Endothelial cell of umbilical vein (primary cell): ENCODE measurements at regions not wholly inside any gene's neighbourhood (a gene's known extent, or its start where the extent isn't known, plus 50 kb on each side); places are given as distances from the start of the nearest gene placed in this dataset.

ENCODE experiments used
- BruUV-seq: library from RNA; stranded (reverse); fragments of 400-500 nt; replicated peaks from 2 replicates; lab custom pipeline; 2021; lab: Mats Ljungman, UMichigan
- CTCF ChIA-PET: fragments of 300-600, 350-600 bp; sonication (Branson Sonifier 250); formaldehyde crosslinking; loops from one replicate; lab custom pipeline; 2021; ENCODE audit warnings: antibody characterized with exemption, inconsistent platforms; lab: Charles Lee
- POLR2A ChIA-PET: fragments of 300-600, 350-600 bp; sonication (Branson Sonifier 250); formaldehyde crosslinking; loops from one replicate; lab custom pipeline; 2021; ENCODE audit warnings: antibody characterized with exemption, inconsistent platforms; lab: Charles Lee
- DNase-seq: peaks from one replicate; pipeline ENCODE4 v3.0.0-alpha.2; 2011; ENCODE audit warnings: low read depth, low spot score
- FAIRE-seq: peaks from 2 replicates; lab custom pipeline; 2011; peaks lifted over from hg19 to GRCh38; lab: Jason Lieb, UNC
- H2AFZ ChIP-seq: 2 replicates; pipeline ENCODE4 v1.6.0; 2012; ENCODE audit warnings: low read depth, low read length, control low read depth, inconsistent platforms
- H3K27ac ChIP-seq: 2 replicates; pipeline ENCODE4 v1.5.1; 2011; ENCODE audit warnings: low read depth, mild to moderate bottlenecking, control low read depth, low read length, moderate library complexity; ENCODE audit not compliant: insufficient read depth
- H3K27me3 ChIP-seq, 2 experiments: 2 replicates each; pipeline versions ENCODE4 v1.6.0 to v1.6.1; 2011; ENCODE audit warnings: low read length in 2 of 2, mixed read lengths in 1 of 2; ENCODE audit not compliant: control insufficient read depth in 2 of 2, insufficient read depth in 2 of 2
- H3K36me3 ChIP-seq, 2 experiments: 2 replicates in 1 of 2; 3 replicates in 1 of 2; pipeline ENCODE4 v1.5.1; 2011; ENCODE audit warnings: low read length in 2 of 2, mild to moderate bottlenecking in 1 of 2, moderate library complexity in 1 of 2; ENCODE audit not compliant: control insufficient read depth in 2 of 2, insufficient read depth in 2 of 2; ENCODE audit errors: extremely low read depth in 1 of 2
- H3K4me1 ChIP-seq: 3 replicates; pipeline ENCODE4 v1.5.1; 2011; ENCODE audit warnings: mild to moderate bottlenecking, low read length; ENCODE audit not compliant: control insufficient read depth, insufficient read depth; ENCODE audit errors: extremely low read depth
- H3K4me2 ChIP-seq: 2 replicates; pipeline ENCODE4 v1.6.1; 2011; ENCODE audit warnings: low read length, control low read depth, mixed read lengths; ENCODE audit not compliant: insufficient read depth
- H3K4me3 ChIP-seq, 3 experiments: fragments of 200-600 bp in 1 of 3; sonication (generic), shearing (Covaris generic) in 1 of 3; replicated peaks in 1 of 3; 2 replicates each; pipeline ENCODE4 v1.5.1; 2011 to 2016; ENCODE audit warnings: control low read depth in 3 of 3, low read length in 3 of 3, mild to moderate bottlenecking in 2 of 3, inconsistent platforms in 1 of 3, low read depth in 1 of 3, moderate library complexity in 1 of 3; ENCODE audit not compliant: insufficient read depth in 1 of 3
- H3K79me2 ChIP-seq: 2 replicates; pipeline ENCODE4 v1.6.0; 2012; ENCODE audit warnings: low read length, inconsistent platforms; ENCODE audit not compliant: control insufficient read depth, insufficient read depth
- H3K9ac ChIP-seq: replicated peaks from 2 replicates; pipeline ENCODE3; 2011; ENCODE audit warnings: low read length, control low read depth; ENCODE audit not compliant: insufficient read depth; ENCODE audit errors: extremely low read depth
- H3K9me1 ChIP-seq: replicated peaks from 3 replicates; pipeline ENCODE4 v1.6.0; 2011; ENCODE audit warnings: mild to moderate bottlenecking, low read length; ENCODE audit not compliant: control insufficient read depth, insufficient read depth; ENCODE audit errors: extremely low read depth
- H3K9me3 ChIP-seq: replicated peaks from 2 replicates; pipeline ENCODE4 v1.5.1; 2012; ENCODE audit warnings: low read length, inconsistent platforms; ENCODE audit not compliant: control insufficient read depth, insufficient read depth
- H4K20me1 ChIP-seq: replicated peaks from 2 replicates; pipeline ENCODE3; 2011; ENCODE audit warnings: mild to moderate bottlenecking, low read length; ENCODE audit not compliant: control insufficient read depth, insufficient read depth; ENCODE audit errors: extremely low read depth
- EZH2 ChIP-seq: IDR thresholded peaks from 2 replicates; pipeline ENCODE4 v1.6.1; 2012; ENCODE audit warnings: borderline replicate concordance, low read depth, mild to moderate bottlenecking, moderate library complexity, low read length, inconsistent platforms; ENCODE audit not compliant: severe bottlenecking
- FOS ChIP-seq: IDR thresholded peaks from 2 replicates; pipeline ENCODE4 v1.6.1; 2011; ENCODE audit warnings: mild to moderate bottlenecking, low read length, moderate library complexity, borderline replicate concordance; ENCODE audit not compliant: insufficient read depth
- GATA2 ChIP-seq: IDR thresholded peaks from 2 replicates; pipeline ENCODE4 v1.7.0; 2011; ENCODE audit warnings: low read depth, mild to moderate bottlenecking, moderate library complexity, mixed read lengths, low read length; ENCODE audit not compliant: insufficient read length, insufficient read depth
- JUN ChIP-seq: IDR thresholded peaks from 2 replicates; pipeline ENCODE4 v1.6.1; 2011; ENCODE audit warnings: borderline replicate concordance, low read depth; ENCODE audit not compliant: insufficient read length, insufficient read depth
- POLR2A ChIP-seq: IDR thresholded peaks from 2 replicates; pipeline ENCODE4 v1.6.1; 2012; ENCODE audit warnings: low read depth, mild to moderate bottlenecking, control low read depth, low read length
- dilution Hi-C: fragments of 300-500 bp; cut with MboI; formaldehyde crosslinking; loops from one replicate; pipeline ENCODE4 v1.15.0; 2019; ENCODE audit warnings: low sequenced_read_pairs; ENCODE audit not compliant: extremely low pct_ligation_motif_present
- intact Hi-C: fragments of 100-400 bp; cut with micrococcal nuclease; formaldehyde crosslinking; loops from one replicate; pipeline ENCODE4 v1.10.0; 2022
- TF ChIP-seq, protein P1 (sequence below): IDR thresholded peaks from 2 replicates; pipeline ENCODE4 v1.6.1; 2011; ENCODE audit not compliant: insufficient read depth, insufficient read length
- TF ChIP-seq, protein P2 (sequence below), 2 donors: IDR thresholded peaks; 1 replicate in 1 of 2; 2 replicates in 1 of 2; pipeline ENCODE4 v1.5.1; 2011; ENCODE audit warnings: low read length in 2 of 2, mild to moderate bottlenecking in 2 of 2, moderate library complexity in 2 of 2, control low read depth in 1 of 2, inconsistent platforms in 1 of 2, low read depth in 1 of 2; ENCODE audit not compliant: insufficient read depth in 1 of 2; ENCODE audit errors: extremely low read depth in 1 of 2

DNA sequence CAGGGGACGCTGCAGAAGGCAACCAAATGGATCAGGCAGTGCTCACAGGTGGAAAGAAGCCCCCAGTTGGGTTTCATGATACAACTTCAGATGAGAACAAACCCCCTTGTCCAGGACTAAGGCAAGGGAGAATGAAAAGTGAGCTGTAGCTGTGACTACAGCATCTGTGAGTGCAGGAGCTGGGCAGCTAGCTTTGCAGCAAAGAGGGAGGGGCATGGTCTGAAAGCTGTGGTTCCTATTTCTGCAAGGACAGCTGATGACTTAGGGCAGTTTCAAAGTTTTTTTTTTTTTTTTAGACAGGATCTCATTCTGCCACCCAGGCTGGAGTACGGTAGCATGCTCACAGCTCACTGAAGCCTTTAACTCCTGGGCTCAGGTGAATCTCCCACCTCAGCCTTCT is 1317.4 kb upstream of the DIAPH2 start:
- no peak overlapping the region for H3K27ac ChIP-seq

DNA sequence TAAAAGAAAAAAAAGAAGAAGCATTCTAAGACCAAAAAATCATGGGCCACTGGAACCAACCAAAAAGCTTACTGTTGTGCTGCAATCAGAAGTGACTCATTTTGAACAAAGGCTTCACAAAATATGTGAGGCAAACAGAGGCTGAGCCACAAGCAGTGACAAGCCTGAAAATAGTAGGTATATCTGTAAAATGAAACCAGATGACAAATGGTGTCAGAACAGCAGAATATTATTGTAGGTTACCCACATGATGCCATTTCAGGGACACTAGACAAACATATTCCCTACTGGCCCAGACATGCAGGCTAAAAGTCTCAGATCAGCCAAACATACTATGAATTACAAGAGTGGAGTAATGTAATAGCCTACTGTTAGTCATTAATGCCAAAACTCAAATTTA is 1301.8 kb upstream of the DIAPH2 start:
- ChIA-PET POLR2A (no interaction called here), CTCF (no interaction called here)
- Histone ChIP-seq H3K4me3 (no peak overlapping the region), H3K27me3 (no peaks in the 10 kb centered on the region), H3K36me3 (no peaks in the 10 kb centered on the region), H2AFZ (no peak overlapping the region), H3K4me2 (no peak overlapping the region), H3K9me1 (no peaks in the 10 kb centered on the region), H4K20me1 (no peaks in the 10 kb centered on the region), H3K9ac (no peak overlapping the region), H3K4me1 (no peaks in the 10 kb centered on the region), H3K27ac (no peak overlapping the region), H3K9me3 (no peaks in the 10 kb centered on the region), H3K79me2 (no peaks in the 10 kb centered on the region)
- no TSS peak for BruUV-seq
- dilution Hi-C loops (no loop called here), intact Hi-C loops (no loop called here)
- FAIRE-seq (peak; percentile 31), DNase-seq (no peak)
- TF ChIP-seq FOS, result no peak
- TF ChIP-seq, protein P1, sequence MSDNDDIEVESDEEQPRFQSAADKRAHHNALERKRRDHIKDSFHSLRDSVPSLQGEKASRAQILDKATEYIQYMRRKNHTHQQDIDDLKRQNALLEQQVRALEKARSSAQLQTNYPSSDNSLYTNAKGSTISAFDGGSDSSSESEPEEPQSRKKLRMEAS, result no peak
- no peak for TF ChIP-seq EZH2
- TF ChIP-seq GATA2, result no peak
- TF ChIP-seq, protein P2, sequence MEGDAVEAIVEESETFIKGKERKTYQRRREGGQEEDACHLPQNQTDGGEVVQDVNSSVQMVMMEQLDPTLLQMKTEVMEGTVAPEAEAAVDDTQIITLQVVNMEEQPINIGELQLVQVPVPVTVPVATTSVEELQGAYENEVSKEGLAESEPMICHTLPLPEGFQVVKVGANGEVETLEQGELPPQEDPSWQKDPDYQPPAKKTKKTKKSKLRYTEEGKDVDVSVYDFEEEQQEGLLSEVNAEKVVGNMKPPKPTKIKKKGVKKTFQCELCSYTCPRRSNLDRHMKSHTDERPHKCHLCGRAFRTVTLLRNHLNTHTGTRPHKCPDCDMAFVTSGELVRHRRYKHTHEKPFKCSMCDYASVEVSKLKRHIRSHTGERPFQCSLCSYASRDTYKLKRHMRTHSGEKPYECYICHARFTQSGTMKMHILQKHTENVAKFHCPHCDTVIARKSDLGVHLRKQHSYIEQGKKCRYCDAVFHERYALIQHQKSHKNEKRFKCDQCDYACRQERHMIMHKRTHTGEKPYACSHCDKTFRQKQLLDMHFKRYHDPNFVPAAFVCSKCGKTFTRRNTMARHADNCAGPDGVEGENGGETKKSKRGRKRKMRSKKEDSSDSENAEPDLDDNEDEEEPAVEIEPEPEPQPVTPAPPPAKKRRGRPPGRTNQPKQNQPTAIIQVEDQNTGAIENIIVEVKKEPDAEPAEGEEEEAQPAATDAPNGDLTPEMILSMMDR (IDR thresholded peaks at IDR 0.05; ENCODE audit: extremely low read depth in 1 of 2, insufficient read depth in 1 of 2, low read depth in 1 of 2, low read length in 2 of 2), result no peak
- TF ChIP-seq POLR2A, result no peak
- no peak for TF ChIP-seq JUN

More for the DNA sequence above, 1317.4 kb upstream of the DIAPH2 start:
- Histone ChIP-seq H3K9me3 (no peaks in the 10 kb centered on the region), H3K9me1 (no peaks in the 10 kb centered on the region), H2AFZ (no peak overlapping the region), H3K36me3 (no peaks in the 10 kb centered on the region), H3K4me1 (no peaks in the 10 kb centered on the region), H3K79me2 (no peaks in the 10 kb centered on the region), H3K4me3 (no peak overlapping the region), H3K4me2 (no peak overlapping the region), H3K27me3 (no peaks in the 10 kb centered on the region), H3K9ac (no peak overlapping the region), H4K20me1 (no peaks in the 10 kb centered on the region)
- no peak for DNase-seq
- intact Hi-C loops (no loop called here), dilution Hi-C loops (no loop called here)
- CTCF ChIA-PET, result no interaction called here
- no peak for FAIRE-seq
- BruUV-seq, result no TSS peak
- no peak for TF ChIP-seq JUN
- no peak for TF ChIP-seq GATA2
- TF ChIP-seq, protein P2 (IDR thresholded peaks at IDR 0.05; ENCODE audit: extremely low read depth in 1 of 2, insufficient read depth in 1 of 2, low read depth in 1 of 2, low read length in 2 of 2), result no peak
- no peak for TF ChIP-seq POLR2A
- POLR2A ChIA-PET, result no interaction called here
